Fibroblast of lung (primary cell): ENCODE measurements at regions not wholly inside any gene's neighbourhood (a gene's known extent, or its start where the extent isn't known, plus 50 kb on each side); places are given as distances from the start of the nearest gene placed in this dataset.

Source experiments
- CTCF ChIP-seq, 2 donors: IDR thresholded peaks in 1 of 2; conservative IDR thresholded peaks in 1 of 2; 1 replicate in 1 of 2; 2 replicates in 1 of 2; pipeline ENCODE4 v1.5.1; 2011 to 2012; ENCODE audit warnings: low read length in 2 of 2, control low read depth in 1 of 2, inconsistent platforms in 1 of 2, low read depth in 1 of 2, mild to moderate bottlenecking in 1 of 2
- EZH2 ChIP-seq: IDR thresholded peaks from 2 replicates; pipeline ENCODE4 v1.5.1; 2012; ENCODE audit warnings: low read length, control low read depth, mild to moderate bottlenecking; ENCODE audit errors: missing control alignments

- TF ChIP-seq CTCF (conservative IDR thresholded peaks at IDR 0.05 in 1 of 2, IDR thresholded peaks at IDR 0.05 in 1 of 2; ENCODE audit: low read depth in 1 of 2, low read length in 2 of 2) (no peak), EZH2 (no peak)
Observed at GRCh38 chr12:124130691-124131591, 157.9 kb downstream of the ZNF664 start.
